Stimulated activated CD4-positive, alpha-beta T cell treated with anti-CD3 and anti-CD28 coated beads, Interleukin-15, amount 100 ng/mL, for 24 hours (primary cell): ENCODE measurements at regions not wholly inside any gene's neighbourhood (a gene's known extent, or its start where the extent isn't known, plus 50 kb on each side); places are given as distances from the start of the nearest gene placed in this dataset.

ENCODE experiments used
- DNase-seq: peaks from one replicate; pipeline ENCODE4 v3.0.0-alpha.2; 2020

DNA sequence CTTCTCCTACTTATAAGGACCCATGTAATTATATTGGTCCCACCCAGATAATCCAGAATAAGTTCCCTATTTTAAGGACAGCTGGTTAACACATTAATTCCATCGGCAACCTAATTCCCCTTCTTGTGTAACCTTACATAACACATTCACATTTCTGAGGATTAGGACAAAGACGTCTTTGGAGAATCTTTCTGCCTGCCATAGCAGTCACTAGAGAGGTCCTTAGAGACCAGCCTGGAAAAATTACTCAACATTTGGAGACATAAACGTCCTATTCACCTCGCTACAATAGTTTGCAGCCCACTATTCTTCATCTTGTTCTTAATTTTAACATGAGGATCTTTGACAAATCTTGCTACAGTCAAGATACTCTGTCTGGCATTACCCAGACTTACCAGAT, 100.1 kb downstream of the MAFB start:
- no peak for DNase-seq

DNA sequence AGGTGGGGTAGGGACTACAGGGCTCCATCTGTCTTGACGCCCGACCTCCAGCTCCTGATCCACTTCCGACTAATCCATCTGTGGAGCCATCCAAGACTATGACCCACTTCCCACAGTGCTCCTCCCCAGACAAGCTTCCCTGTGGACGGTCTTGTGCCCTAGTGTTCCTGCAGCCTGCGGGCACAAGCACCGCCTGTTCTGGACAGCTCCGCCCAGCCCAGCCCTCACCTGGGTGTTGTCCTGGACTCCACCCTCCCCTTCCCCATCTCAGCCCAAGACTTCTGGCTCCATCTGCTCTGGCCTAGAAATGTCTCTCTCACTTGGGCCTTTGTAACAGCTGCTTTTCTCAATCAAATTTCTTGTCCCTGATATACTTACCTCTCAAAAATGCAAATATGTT, 102.0 kb downstream of the MAFB start:
- no peak for DNase-seq

DNA sequence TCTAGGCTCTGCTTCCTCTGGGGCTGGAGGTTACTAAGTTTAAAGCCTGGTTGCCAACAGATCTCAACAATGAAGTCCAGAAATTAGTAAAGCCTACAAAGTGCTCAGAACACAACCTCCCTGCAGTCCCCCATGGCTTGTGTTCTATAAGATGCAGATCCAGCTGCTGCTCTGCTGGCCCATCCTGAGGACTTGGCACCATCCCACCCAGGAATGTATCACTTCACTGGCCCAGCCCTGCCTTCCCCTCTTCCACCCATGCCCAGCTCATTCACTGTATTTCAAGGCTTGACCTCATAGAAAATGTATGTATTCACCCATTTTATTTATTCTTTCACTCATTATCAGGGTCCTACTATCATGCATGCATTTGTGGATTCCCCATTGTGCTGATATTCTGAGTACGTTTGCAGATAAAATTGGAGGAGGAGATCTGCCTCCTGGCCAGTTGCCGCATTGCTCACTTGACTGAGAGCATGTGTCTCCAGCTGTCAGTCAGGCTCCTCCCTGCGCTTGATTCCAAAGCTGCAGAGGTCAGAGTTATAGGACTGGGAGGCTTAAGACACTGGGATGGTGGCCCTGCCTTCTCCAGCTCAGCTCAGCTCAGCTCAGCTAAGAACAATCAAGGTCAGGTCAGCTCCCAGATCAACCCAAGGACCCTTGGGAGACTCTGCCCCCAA, 104.8 kb downstream of the MAFB start:
- DNase-seq = no peak

GRCh38 chr20:40583636-40584035, 105.4 kb downstream of the MAFB start:
- no peak for DNase-seq

GRCh38 chr20:40583205-40583604, 105.8 kb downstream of the MAFB start:
- no peak for DNase-seq

DNA sequence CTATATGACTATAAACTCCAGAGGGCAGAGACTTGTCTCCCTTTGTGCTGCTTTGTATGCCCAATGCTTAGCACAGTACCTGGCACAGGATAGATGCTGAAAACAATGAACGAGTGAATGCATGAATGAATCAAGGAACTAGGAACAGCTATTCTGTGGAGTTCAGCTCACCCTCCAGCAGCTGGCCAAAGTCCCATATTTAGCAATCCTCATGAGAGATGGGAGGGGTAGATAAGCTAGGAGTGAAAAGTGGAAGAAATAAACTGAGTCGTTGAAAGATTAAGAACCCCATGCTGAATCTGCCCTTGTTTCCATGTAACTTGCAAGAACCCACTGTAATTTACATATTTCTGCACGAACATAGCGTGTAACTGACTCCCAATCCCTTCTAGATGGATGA, 106.5 kb downstream of the MAFB start:
- no peak for DNase-seq

- no peak for DNase-seq
These were observed 109.3 kb downstream of the MAFB start for GRCh38 chr20:40579701-40580100.

DNA sequence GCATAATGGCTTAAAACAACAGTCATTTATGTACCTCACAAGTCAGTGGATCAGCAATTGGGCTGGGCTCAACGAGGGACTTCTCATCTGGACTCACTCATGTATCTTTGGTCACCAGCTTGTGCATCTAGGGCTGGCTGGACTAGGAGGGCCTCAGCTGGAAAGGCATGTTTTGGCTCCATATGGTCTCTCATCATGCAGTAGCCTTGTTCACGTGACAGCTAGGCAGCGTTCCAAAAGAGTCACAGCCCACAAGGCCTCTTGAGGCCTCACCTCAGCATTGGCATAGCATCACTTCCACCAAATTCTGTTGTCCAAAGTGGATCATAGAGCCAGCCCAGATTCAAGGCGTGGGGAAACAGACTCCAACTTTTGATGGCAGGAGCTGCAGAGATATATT, 110.1 kb downstream of the MAFB start:
- no peak for DNase-seq

GRCh38 chr20:40575851-40576250, 113.2 kb downstream of the MAFB start:
- DNase-seq = no peak

- no peak for DNase-seq
These were observed 116.8 kb downstream of the MAFB start for GRCh38 chr20:40572251-40572650.

- DNase-seq = no peak
These were observed 117.4 kb downstream of the MAFB start for GRCh38 chr20:40571639-40572038.

- no peak for DNase-seq
These were observed 120.8 kb downstream of the MAFB start for GRCh38 chr20:40568200-40568599.

GRCh38 chr20:40565682-40566040, 123.4 kb downstream of the MAFB start:
- no peak for DNase-seq

GRCh38 chr20:40565001-40565681, 123.9 kb downstream of the MAFB start:
- DNase-seq = no peak

DNA sequence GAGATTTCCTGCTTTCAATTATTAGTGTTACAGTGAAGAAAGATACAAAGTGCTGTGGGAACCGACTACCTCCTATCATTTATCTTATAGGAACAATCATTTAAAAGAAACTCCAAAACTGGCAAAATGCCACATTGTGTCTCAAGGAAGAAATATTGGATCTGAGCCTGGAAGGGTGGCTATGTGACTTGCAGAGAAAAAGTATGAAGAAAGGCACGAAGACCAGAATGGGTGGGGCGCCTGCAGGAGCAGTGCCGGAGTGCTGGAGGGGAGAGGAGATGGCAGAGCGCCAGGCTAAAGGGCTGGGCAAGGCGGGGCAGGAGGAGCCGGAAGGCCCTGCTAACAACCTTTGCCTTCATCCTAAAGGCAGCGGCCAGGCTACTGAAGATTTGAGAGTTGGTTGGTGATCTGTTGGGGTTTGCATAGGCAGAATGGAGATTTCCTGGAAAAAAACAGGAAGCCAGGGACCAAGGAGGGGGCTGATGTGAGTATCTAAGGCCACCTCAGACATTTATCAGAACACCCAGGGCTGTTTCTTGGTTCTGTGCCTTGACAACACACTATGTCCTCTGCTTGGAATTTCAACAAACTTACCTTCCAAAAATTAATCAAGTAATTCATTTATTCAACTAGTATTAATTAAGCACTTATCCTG, 125.6 kb downstream of the MAFB start:
- no peak for DNase-seq

DNA sequence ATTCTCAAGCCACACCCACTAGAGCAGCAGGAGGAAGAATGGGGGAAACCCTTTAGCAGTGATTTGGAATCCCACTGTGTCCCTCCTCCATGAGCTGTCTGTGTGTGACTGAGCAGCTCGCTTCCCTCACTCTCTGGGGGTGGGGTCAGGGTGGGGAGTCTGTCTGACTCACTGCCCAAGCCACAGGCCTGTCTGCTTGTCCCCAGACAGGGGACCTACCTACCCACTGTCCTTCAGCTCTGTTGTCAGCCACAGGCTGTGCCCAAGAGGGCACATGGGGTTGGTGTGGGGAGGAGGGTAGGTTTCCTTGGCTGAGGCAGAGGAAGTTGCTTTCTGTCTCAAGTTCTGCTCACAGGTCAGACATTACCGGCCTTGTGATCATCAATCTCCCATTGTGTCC, 127.0 kb downstream of the MAFB start:
- no peak for DNase-seq

GRCh38 chr20:40561187-40561586, 127.8 kb downstream of the MAFB start:
- no peak for DNase-seq

- DNase-seq = no peak
These were observed 130.8 kb downstream of the MAFB start for GRCh38 chr20:40558212-40558611.

DNA sequence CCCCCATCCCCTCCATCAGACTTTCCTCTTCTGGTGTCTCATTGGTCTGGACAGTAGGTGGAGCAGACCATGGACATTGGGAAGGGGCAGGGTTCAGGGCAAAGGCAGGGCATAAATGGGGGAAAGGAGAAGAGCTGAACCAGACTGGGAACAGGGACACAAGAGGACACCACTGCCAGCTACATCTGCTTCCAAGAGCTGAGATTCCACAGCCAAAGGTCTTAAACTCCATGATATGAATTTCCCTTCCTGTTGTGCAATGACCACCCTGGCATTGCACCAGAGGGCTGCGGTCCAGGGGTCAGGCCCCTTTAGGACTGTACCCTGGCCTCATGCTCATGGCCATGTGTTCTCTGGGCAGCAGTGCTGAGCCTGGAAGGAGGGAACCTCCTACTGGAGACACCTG, 137.9 kb downstream of the MAFB start:
- no peak for DNase-seq

- DNase-seq = no peak
These were observed 141.4 kb downstream of the MAFB start for GRCh38 chr20:40547483-40548091.

- no peak for DNase-seq
These were observed 143.6 kb downstream of the MAFB start for GRCh38 chr20:40545478-40545877.

- DNase-seq = no peak
These were observed 147.0 kb downstream of the MAFB start for GRCh38 chr20:40542065-40542464.

DNA sequence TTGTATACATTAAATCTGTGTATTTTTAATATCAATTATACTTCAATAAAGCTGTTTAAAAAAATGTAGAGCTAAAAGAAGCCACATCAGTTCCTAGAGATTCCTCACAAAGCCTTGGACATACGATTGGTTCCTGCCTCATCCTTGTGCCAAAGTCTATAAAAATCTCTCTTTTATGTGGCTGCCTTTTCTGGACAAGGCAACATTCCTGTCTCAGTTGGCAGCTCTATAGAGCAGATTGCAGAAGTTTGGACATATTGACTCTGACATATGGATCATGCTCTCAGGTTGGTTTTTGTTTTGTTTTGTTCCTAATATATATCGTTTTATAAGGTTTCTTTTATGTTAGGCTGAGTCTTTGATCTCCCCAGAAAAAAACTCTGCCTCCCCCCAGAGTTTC, 148.9 kb downstream of the MAFB start:
- no peak for DNase-seq

DNA sequence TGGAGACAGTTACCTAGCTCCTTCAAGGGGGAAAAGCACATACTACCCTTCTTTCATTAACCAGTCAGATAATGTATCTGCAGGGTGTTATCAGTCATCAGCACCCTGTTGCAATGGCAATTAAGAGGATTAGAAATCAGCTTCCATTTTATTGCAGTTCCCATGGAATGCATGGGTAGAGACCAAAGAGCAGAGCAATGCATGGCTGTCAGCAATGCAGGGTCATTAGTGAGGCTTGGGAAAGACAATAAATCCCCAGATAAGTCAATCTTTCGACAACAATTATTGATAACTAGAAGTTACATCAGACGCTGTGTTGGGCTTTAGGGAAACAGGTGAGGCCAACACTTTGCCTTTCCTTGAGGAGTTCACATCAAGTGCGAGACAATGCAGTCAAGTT, 150.9 kb downstream of the MAFB start:
- DNase-seq = no peak
